ENCODE measurements at regions not wholly inside any gene's neighbourhood (a gene's known extent, or its start where the extent isn't known, plus 50 kb on each side); places are given as distances from the start of the nearest gene placed in this dataset.

GRCh38 chr9:117528225-117528624, 113.4 kb upstream of the ASTN2 start:
- no peak overlapping the region for H3K27ac Mint-ChIP-seq
- no peaks in the 10 kb centered on the region for H3K36me3 ChIP-seq (ENCODE audit: insufficient read depth, low read length)
- H3K36me3 Mint-ChIP-seq (ENCODE audit: low read depth): no peaks in the 10 kb centered on the region
- H3K4me1 ChIP-seq (ENCODE audit: insufficient read depth, low read length): no peaks in the 10 kb centered on the region
- no peaks in the 10 kb centered on the region for H3K4me1 Mint-ChIP-seq (ENCODE audit: low read depth)
- POLR2A ChIA-PET: no interaction called here
- no peak for TF ChIP-seq CTCF (IDR thresholded peaks at IDR 0.05)
- DNase-seq: no peak
- H3K27ac ChIP-seq (ENCODE audit: low read depth in 1 of 2, low read length in 2 of 2): no peak overlapping the region
- no peaks in the 10 kb centered on the region for H3K9me3 ChIP-seq (ENCODE audit: control insufficient read depth in 1 of 2, insufficient read depth in 1 of 2, low read length in 2 of 2)
- no peaks in the 10 kb centered on the region for H3K27me3 Mint-ChIP-seq
- no peaks in the 10 kb centered on the region for H3K9me3 Mint-ChIP-seq
- CTCF ChIA-PET: no interaction called here
- H3K4me3 Mint-ChIP-seq: no peak overlapping the region
- no peaks in the 10 kb centered on the region for H3K27me3 ChIP-seq (ENCODE audit: control insufficient read depth in 1 of 2, insufficient read depth in 2 of 2, low read length in 2 of 2)
- intact Hi-C loops (cut with DNase I, micrococcal nuclease): no loop called here
- no peak for ATAC-seq (ENCODE audit: poor library complexity)
- H3K4me3 ChIP-seq (ENCODE audit: low read length): no peak overlapping the region

GRCh38 chr9:117526674-117527073, 111.8 kb upstream of the ASTN2 start:
- POLR2A ChIA-PET: no interaction called here
- Mint-ChIP-seq H3K9me3 (no peaks in the 10 kb centered on the region), H3K27ac (no peak overlapping the region), H3K4me1 (ENCODE audit: low read depth) (no peaks in the 10 kb centered on the region), H3K4me3 (no peak overlapping the region), H3K36me3 (ENCODE audit: low read depth) (no peaks in the 10 kb centered on the region), H3K27me3 (no peaks in the 10 kb centered on the region)
- ATAC-seq (ENCODE audit: poor library complexity): no peak
- TF ChIP-seq CTCF (IDR thresholded peaks at IDR 0.05): no peak
- H3K27me3 ChIP-seq (ENCODE audit: control insufficient read depth in 1 of 2, insufficient read depth in 2 of 2, low read length in 2 of 2): no peaks in the 10 kb centered on the region
- CTCF ChIA-PET: no interaction called here
- H3K4me3 ChIP-seq (ENCODE audit: low read length): no peak overlapping the region
- H3K36me3 ChIP-seq (ENCODE audit: insufficient read depth, low read length): no peaks in the 10 kb centered on the region
- DNase-seq: no peak
- H3K9me3 ChIP-seq (ENCODE audit: control insufficient read depth in 1 of 2, insufficient read depth in 1 of 2, low read length in 2 of 2): peaks cover 0 to 2% of the 10 kb centered on the region in 2 experiments
- no peak overlapping the region for H3K27ac ChIP-seq (ENCODE audit: low read depth in 1 of 2, low read length in 2 of 2)
- intact Hi-C loops (cut with DNase I, micrococcal nuclease): no loop called here
- H3K4me1 ChIP-seq (ENCODE audit: insufficient read depth, low read length): no peaks in the 10 kb centered on the region

GRCh38 chr9:117523531-117524153, 108.8 kb upstream of the ASTN2 start:
- ChIA-PET CTCF (no interaction called here), POLR2A (no interaction called here)
- no peaks in the 10 kb centered on the region for H3K36me3 ChIP-seq (ENCODE audit: insufficient read depth, low read length)
- Mint-ChIP-seq H3K36me3 (ENCODE audit: low read depth) (no peaks in the 10 kb centered on the region), H3K4me3 (no peak overlapping the region), H3K4me1 (ENCODE audit: low read depth) (no peaks in the 10 kb centered on the region), H3K27ac (no peak overlapping the region), H3K9me3 (peaks cover 7% of the 10 kb centered on the region), H3K27me3 (no peaks in the 10 kb centered on the region)
- H3K4me3 ChIP-seq (ENCODE audit: low read length): no peak overlapping the region
- no peak overlapping the region for H3K27ac ChIP-seq (ENCODE audit: low read depth in 1 of 2, low read length in 2 of 2)
- no peaks in the 10 kb centered on the region for H3K27me3 ChIP-seq (ENCODE audit: control insufficient read depth in 1 of 2, insufficient read depth in 2 of 2, low read length in 2 of 2)
- DNase-seq (no peak), ATAC-seq (ENCODE audit: poor library complexity) (no peak)
- TF ChIP-seq CTCF (IDR thresholded peaks at IDR 0.05): no peak
- H3K4me1 ChIP-seq (ENCODE audit: insufficient read depth, low read length): no peaks in the 10 kb centered on the region
- H3K9me3 ChIP-seq (ENCODE audit: control insufficient read depth in 1 of 2, insufficient read depth in 1 of 2, low read length in 2 of 2): peaks cover 0 to 7% of the 10 kb centered on the region in 2 experiments
- intact Hi-C loops (cut with DNase I, micrococcal nuclease): no loop called here
